ENCODE measurements at regions not wholly inside any gene's neighbourhood (a gene's known extent, or its start where the extent isn't known, plus 50 kb on each side); places are given as distances from the start of the nearest gene placed in this dataset.

DNA sequence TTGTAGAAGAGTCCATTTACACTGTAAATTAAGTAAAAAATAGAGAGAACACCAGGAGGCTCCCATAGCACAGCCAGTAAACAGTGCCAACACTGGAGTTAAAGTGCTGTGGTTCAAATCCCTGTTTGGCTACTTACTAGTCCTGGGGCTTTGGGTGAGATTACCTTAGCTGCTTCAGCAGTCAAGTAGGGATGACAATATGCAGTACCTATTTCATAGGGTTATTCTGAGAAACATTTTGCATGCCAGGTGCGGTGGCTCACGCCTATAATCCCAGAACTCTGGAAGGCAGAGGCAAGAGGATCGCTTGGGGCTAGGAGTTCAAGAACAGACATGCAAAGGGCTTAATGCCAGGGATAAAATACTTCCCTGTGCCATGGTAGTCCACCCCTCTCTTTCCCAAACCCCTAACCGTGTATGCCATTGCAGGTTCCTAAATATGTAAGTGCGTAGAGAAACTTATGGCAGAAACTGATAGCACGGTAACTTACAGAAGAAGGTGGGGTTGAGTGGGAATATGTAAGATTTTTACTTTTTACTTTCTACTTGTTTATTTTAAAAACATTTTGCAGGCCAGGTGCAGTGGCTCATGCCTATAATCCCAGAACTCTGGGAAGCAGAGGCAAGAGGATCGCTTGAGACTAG, 86.4 kb upstream of the PICALM start:
- Histone ChIP-seq H4K20me1 (replicated peaks in 1 of 2; ENCODE audit: control insufficient read depth in 1 of 2, insufficient read depth in 2 of 2, low read length in 2 of 2) (no peaks in the 10 kb centered on the region), H3K4me2 (ENCODE audit: insufficient read depth in 1 of 2, low read depth in 2 of 2, low read length in 2 of 2) (no peak overlapping the region), H3K4me3 (ENCODE audit: extremely low read depth in 1 of 4, insufficient read depth in 2 of 4, low read depth in 3 of 4, low read length in 4 of 4) (no peak overlapping the region), H2BK12ac (ENCODE audit: low read depth, low read length) (no peak overlapping the region), H4K8ac (ENCODE audit: extremely low read depth, insufficient read depth, low read length) (no peak overlapping the region), H2BK15ac (ENCODE audit: low read length) (no peak overlapping the region), H3K27me3 (replicated peaks in 1 of 4; ENCODE audit: control insufficient read depth in 3 of 4, extremely low read depth in 1 of 4, insufficient read depth in 3 of 4, low read length in 3 of 4) (no peaks in the 10 kb centered on the region; a peak in 1 of 7 replicates), H4K91ac (replicated peaks; ENCODE audit: insufficient read length, low read length) (no peak overlapping the region), H2AK5ac (ENCODE audit: low read depth, low read length) (no peak overlapping the region), H3K14ac (ENCODE audit: insufficient read length) (no peak overlapping the region), H3K36me3 (ENCODE audit: control insufficient read depth in 2 of 4, insufficient read depth in 4 of 4, low read length in 3 of 4) (no peaks in the 10 kb centered on the region), H2AFZ (ENCODE audit: low read length) (no peak overlapping the region), H3K9ac (replicated peaks in 1 of 4; ENCODE audit: extremely low read depth in 1 of 4, low read depth in 3 of 4, low read length in 3 of 4) (no peak overlapping the region), H3K27ac (ENCODE audit: low read depth, low read length) (no peak overlapping the region), H4K5ac (ENCODE audit: insufficient read length, low read depth, low read length) (no peak overlapping the region), H3K18ac (ENCODE audit: extremely low read depth, low read length) (no peak overlapping the region), H2BK5ac (ENCODE audit: low read depth, low read length) (no peak overlapping the region), H3K4me1 (replicated peaks in 1 of 4; ENCODE audit: control insufficient read depth in 3 of 4, insufficient read depth in 4 of 4, low read length in 3 of 4) (peaks cover 0 to 3% (median under 1%) of the 10 kb centered on the region in 4 experiments; a peak in 2 of 7 replicates), H3K23me2 (ENCODE audit: low read depth, low read length) (peaks cover 2% of the 10 kb centered on the region; the same call in 1 of the 2 replicates), H3K4ac (replicated peaks; ENCODE audit: insufficient read length, low read depth, low read length) (no peak overlapping the region), H3K9me3 (ENCODE audit: insufficient read depth in 2 of 2, low read depth in 1 of 2, low read length in 1 of 2) (no peaks in the 10 kb centered on the region), H2BK20ac (ENCODE audit: low read length) (no peak overlapping the region), H3K79me2 (ENCODE audit: control insufficient read depth in 1 of 2, insufficient read depth in 2 of 2, low read length in 2 of 2) (no peaks in the 10 kb centered on the region), H2BK120ac (replicated peaks; ENCODE audit: low read depth, low read length) (no peak overlapping the region), H3K56ac (replicated peaks; ENCODE audit: insufficient read length, low read depth, low read length) (no peak overlapping the region), H3K79me1 (ENCODE audit: low read depth, low read length) (no peaks in the 10 kb centered on the region), H3K23ac (ENCODE audit: insufficient read length) (no peak overlapping the region)
- DNase-seq (ENCODE audit: low read depth in 1 of 2, low spot score in 2 of 2) (no peak), FAIRE-seq (no peak)
- POLR2A ChIA-PET (ENCODE audit: partially characterized antibody), result no interaction called here
- CTCF ChIA-PET (ENCODE audit: partially characterized antibody), result no interaction called here
- WGBS, 2 experiments (ENCODE audit: extremely low coverage in 1 of 2, insufficient coverage in 1 of 2, insufficient read length in 1 of 2, insufficient replicate concordance in 2 of 2, low coverage in 1 of 2, low lambda C conversion rate in 2 of 2, missing lambda C conversion rate in 1 of 2), result 87% methylated on average over 7 of the region's 7 CpGs; no CpG with 5 or more reads in 1 of the 2 experiments
- TF ChIP-seq CEBPB (IDR thresholded peaks at IDR 0.05; ENCODE audit: low read depth, low read length) (no peak), SIN3A (conservative IDR thresholded peaks at IDR 0.05 in 1 of 2, IDR thresholded peaks at IDR 0.05 in 1 of 2; ENCODE audit: low read depth in 1 of 2, low read length in 2 of 2) (no peak), RXRA (IDR thresholded peaks at IDR 0.05; ENCODE audit: insufficient read depth, low read depth, low read length) (no peak)
